Calu3 (cell line): ENCODE measurements at regions not wholly inside any gene's neighbourhood (a gene's known extent, or its start where the extent isn't known, plus 50 kb on each side); places are given as distances from the start of the nearest gene placed in this dataset.

Source experiments
- BruUV-seq: library from RNA; stranded (reverse); fragments of 400-500 nt; replicated peaks from 2 replicates; lab custom pipeline; 2021; lab: Mats Ljungman, UMichigan
- CTCF ChIA-PET: fragments of 300-600 bp; sonication (Branson Sonifier 250); formaldehyde crosslinking; loops from one replicate; lab custom pipeline; 2022; ENCODE audit warnings: antibody characterized with exemption; lab: Charles Lee
- DNase-seq: peaks from one replicate; pipeline ENCODE4 v3.0.0; 2022
- H3K27ac Mint-ChIP-seq: one replicate; pipeline ENCODE4 v1.8.0; 2022; ENCODE audit warnings: mixed read lengths; ENCODE audit not compliant: unreplicated experiment
- H3K27me3 Mint-ChIP-seq: one replicate; pipeline ENCODE4 v1.8.0; 2022; ENCODE audit warnings: mixed read lengths; ENCODE audit not compliant: unreplicated experiment
- H3K36me3 Mint-ChIP-seq: one replicate; pipeline ENCODE4 v1.8.0; 2022; ENCODE audit warnings: mild to moderate bottlenecking, moderate library complexity, mixed read lengths; ENCODE audit not compliant: insufficient read depth, unreplicated experiment
- H3K4me1 Mint-ChIP-seq: one replicate; pipeline ENCODE4 v1.8.0; 2022; ENCODE audit warnings: mild to moderate bottlenecking, low read depth, mixed read lengths; ENCODE audit not compliant: unreplicated experiment
- H3K4me3 Mint-ChIP-seq: one replicate; pipeline ENCODE4 v1.8.0; 2022; ENCODE audit warnings: mild to moderate bottlenecking, low read depth, moderate library complexity, mixed read lengths; ENCODE audit not compliant: unreplicated experiment
- H3K9me3 Mint-ChIP-seq: one replicate; pipeline ENCODE4 v1.8.0; 2022; ENCODE audit warnings: low read depth, mixed read lengths; ENCODE audit not compliant: unreplicated experiment
- intact Hi-C: fragments of 100-400 bp; cut with micrococcal nuclease; formaldehyde crosslinking; loops from one replicate; pipeline ENCODE4 v1.10.0; 2022; ENCODE audit not compliant: unreplicated experiment
- TF ChIP-seq, protein P1 (sequence below): fragments of 200-600 bp; IDR thresholded peaks from one replicate; pipeline ENCODE4 v1.8.0; 2022; ENCODE audit warnings: antibody characterized with exemption; ENCODE audit not compliant: unreplicated experiment

DNA sequence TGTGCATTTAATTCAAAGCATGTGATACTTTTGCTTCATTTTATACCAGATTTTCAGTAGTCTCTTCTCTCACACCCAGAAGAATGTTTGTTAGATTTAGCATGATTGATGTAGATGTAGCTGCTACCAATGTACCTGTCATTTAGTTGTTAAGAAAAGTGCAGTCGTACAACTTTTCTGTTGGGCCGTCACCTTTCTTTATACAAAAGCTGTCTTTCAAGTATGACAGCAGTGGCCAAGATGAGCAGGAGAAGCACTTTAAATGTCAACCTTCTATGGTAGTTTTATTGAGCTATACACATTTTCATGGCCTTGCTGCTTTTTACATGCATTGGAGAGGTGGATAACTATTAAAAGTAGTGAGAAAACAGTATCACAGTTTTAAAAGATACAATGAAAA, 77.7 kb upstream of the PTPRD start:
- H3K9me3 Mint-ChIP-seq = peaks cover 11% of the 10 kb centered on the region
- TF ChIP-seq, protein P1, sequence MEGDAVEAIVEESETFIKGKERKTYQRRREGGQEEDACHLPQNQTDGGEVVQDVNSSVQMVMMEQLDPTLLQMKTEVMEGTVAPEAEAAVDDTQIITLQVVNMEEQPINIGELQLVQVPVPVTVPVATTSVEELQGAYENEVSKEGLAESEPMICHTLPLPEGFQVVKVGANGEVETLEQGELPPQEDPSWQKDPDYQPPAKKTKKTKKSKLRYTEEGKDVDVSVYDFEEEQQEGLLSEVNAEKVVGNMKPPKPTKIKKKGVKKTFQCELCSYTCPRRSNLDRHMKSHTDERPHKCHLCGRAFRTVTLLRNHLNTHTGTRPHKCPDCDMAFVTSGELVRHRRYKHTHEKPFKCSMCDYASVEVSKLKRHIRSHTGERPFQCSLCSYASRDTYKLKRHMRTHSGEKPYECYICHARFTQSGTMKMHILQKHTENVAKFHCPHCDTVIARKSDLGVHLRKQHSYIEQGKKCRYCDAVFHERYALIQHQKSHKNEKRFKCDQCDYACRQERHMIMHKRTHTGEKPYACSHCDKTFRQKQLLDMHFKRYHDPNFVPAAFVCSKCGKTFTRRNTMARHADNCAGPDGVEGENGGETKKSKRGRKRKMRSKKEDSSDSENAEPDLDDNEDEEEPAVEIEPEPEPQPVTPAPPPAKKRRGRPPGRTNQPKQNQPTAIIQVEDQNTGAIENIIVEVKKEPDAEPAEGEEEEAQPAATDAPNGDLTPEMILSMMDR = no peak
- intact Hi-C loops = no loop called here
- DNase-seq = no peak
- no peak overlapping the region for H3K27ac Mint-ChIP-seq
- no peaks in the 10 kb centered on the region for H3K4me1 Mint-ChIP-seq
- no peak overlapping the region for H3K4me3 Mint-ChIP-seq
- CTCF ChIA-PET = no interaction called here
- H3K36me3 Mint-ChIP-seq = no peaks in the 10 kb centered on the region
- H3K27me3 Mint-ChIP-seq = no peaks in the 10 kb centered on the region
- BruUV-seq = no TSS peak

DNA sequence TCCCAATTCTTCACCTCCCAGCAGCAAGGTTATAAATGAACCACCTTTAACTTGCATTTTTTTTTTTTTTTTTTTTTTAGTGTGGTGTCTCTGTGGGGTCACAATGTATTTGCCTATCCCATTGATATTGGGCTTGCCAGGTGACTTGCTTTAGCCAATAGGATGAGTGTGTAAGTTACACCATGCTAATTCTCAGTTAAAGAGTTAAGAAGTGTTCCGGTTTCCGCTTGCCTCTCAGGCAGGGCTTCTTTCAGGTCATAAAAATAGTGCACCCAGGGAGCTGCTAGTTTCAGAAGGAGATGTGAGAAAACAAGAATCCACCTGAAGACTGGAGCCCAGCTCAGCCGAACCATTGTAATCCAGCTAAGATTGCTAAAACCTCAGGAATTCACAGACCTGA, 84.2 kb upstream of the PTPRD start:
- no peaks in the 10 kb centered on the region for H3K9me3 Mint-ChIP-seq
- no TSS peak for BruUV-seq
- intact Hi-C loops = no loop called here
- TF ChIP-seq, protein P1 = no peak
- DNase-seq = no peak
- no peak overlapping the region for H3K4me3 Mint-ChIP-seq
- no peaks in the 10 kb centered on the region for H3K36me3 Mint-ChIP-seq
- no peak overlapping the region for H3K27ac Mint-ChIP-seq
- CTCF ChIA-PET = no interaction called here
- no peaks in the 10 kb centered on the region for H3K27me3 Mint-ChIP-seq
- H3K4me1 Mint-ChIP-seq = no peaks in the 10 kb centered on the region

DNA sequence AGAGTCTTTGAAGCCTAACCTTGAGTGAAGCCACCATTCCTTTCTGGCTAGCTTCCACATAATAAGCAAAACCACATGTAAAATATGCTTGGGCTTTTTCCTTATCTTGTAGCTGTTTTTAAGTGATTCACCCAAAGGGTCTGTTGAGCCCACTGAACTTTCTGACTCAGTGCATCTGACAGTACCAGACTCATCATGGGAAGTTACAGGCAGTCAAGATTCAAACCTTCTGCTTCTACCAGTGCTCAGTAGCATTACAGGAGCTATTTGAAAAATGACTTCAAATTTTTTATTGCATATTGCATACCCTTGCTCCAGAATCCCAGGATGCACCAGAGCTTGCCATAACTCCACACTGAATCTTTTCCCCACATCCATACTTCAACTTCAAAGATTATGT, 87.5 kb upstream of the PTPRD start:
- DNase-seq = no peak
- TF ChIP-seq, protein P1 = no peak
- no peaks in the 10 kb centered on the region for H3K4me1 Mint-ChIP-seq
- peaks cover 8% of the 10 kb centered on the region for H3K9me3 Mint-ChIP-seq
- BruUV-seq = no TSS peak
- CTCF ChIA-PET = no interaction called here
- H3K27ac Mint-ChIP-seq = no peak overlapping the region
- H3K4me3 Mint-ChIP-seq = no peak overlapping the region
- H3K36me3 Mint-ChIP-seq = no peaks in the 10 kb centered on the region
- no peaks in the 10 kb centered on the region for H3K27me3 Mint-ChIP-seq
- intact Hi-C loops = no loop called here

DNA sequence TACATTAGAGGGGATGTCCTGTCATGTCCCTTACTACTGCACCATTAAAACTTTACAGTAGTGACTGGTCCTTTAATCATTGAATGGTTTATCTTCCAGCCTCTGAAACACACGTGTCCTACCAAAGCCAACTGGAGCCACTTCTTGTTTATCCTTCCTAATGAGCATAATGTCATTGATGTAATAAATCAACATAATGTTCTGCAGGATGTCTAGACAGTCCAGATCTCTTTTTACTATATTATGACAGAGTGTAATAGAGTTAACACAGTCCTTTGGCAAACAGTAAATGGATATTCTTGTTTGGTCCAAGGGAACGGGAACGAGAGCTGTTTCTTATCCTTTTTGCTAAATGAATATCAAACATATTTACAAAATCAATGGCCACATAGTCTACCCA, 88.1 kb upstream of the PTPRD start:
- intact Hi-C loops = no loop called here
- CTCF ChIA-PET = no interaction called here
- BruUV-seq = no TSS peak
- TF ChIP-seq, protein P1 = no peak
- Mint-ChIP-seq H3K4me3 (no peak overlapping the region), H3K27me3 (no peaks in the 10 kb centered on the region), H3K36me3 (no peaks in the 10 kb centered on the region), H3K4me1 (no peaks in the 10 kb centered on the region), H3K9me3 (peaks cover 8% of the 10 kb centered on the region), H3K27ac (no peak overlapping the region)
- DNase-seq = no peak
